ENCODE measurements at regions not wholly inside any gene's neighbourhood (a gene's known extent, or its start where the extent isn't known, plus 50 kb on each side); places are given as distances from the start of the nearest gene placed in this dataset.
"Not testable (repeated sequence)": the region's sequence is repeated elsewhere in the genome, so short reads cannot be mapped to it uniquely, and the experiment has no call there.

DNA sequence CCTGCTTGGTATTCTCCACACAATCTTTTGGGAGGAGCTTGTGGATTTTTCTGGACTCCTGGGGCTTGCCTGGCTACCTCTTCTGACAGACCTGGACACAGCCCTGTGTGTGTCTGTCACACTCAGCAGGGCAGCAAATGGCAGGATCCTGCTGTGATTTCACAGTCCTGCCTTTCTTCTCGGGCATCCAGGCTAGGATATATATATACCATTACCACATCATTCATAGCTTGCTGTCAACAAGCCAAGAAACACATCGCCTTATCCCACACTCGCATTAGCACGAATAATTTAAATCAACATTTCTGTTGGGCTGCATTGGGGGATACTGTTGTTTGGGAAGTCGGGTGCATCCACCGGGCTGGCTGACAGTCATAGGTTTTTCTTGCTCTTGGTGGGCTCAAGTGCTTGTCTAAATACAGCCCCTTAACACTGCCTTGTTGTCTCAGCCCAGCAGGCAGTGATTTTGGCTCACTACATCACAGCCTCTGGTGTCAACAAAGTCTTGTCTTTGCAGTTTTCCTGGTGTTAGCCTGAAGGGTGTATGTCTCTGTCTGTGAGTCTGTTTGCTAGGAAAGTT is 154.9 kb upstream of the FERMT1 start:
- H3K9me3 ChIP-seq (ENCODE audit: control insufficient read depth, insufficient read depth, low read depth, low read length), result peaks cover 13% of the 10 kb centered on the region; the same call in 1 of the 2 replicates
- ATAC-seq, result no peak
- H3K36me3 ChIP-seq (ENCODE audit: control insufficient read depth, insufficient read depth, low read length), result no peaks in the 10 kb centered on the region
- BruUV-seq (replicated peaks), result no TSS peak
- in situ Hi-C loops (cut with HindIII; ENCODE audit: low pct_unique_long_range_greater_than_20kb, low sequenced_read_pairs), result no loop called here
- H3K27me3 ChIP-seq (ENCODE audit: control insufficient read depth, insufficient read depth, low read length), result no peaks in the 10 kb centered on the region
- CTCF ChIA-PET, result no interaction called here
- no peak overlapping the region for H3K27ac ChIP-seq (ENCODE audit: low read length)
- TF ChIP-seq POLR2AphosphoS5 (IDR thresholded peaks at IDR 0.05; ENCODE audit: low read depth, low read length) (no peak), TCF7L2 (IDR thresholded peaks at IDR 0.05; ENCODE audit: low read depth, low read length) (no peak), SIN3A (IDR thresholded peaks at IDR 0.05; ENCODE audit: borderline replicate concordance, insufficient read depth, low read depth, low read length) (no peak)
- TF ChIP-seq, protein P1, sequence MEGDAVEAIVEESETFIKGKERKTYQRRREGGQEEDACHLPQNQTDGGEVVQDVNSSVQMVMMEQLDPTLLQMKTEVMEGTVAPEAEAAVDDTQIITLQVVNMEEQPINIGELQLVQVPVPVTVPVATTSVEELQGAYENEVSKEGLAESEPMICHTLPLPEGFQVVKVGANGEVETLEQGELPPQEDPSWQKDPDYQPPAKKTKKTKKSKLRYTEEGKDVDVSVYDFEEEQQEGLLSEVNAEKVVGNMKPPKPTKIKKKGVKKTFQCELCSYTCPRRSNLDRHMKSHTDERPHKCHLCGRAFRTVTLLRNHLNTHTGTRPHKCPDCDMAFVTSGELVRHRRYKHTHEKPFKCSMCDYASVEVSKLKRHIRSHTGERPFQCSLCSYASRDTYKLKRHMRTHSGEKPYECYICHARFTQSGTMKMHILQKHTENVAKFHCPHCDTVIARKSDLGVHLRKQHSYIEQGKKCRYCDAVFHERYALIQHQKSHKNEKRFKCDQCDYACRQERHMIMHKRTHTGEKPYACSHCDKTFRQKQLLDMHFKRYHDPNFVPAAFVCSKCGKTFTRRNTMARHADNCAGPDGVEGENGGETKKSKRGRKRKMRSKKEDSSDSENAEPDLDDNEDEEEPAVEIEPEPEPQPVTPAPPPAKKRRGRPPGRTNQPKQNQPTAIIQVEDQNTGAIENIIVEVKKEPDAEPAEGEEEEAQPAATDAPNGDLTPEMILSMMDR (IDR thresholded peaks at IDR 0.05), result no peak
- TF ChIP-seq, protein P2, sequence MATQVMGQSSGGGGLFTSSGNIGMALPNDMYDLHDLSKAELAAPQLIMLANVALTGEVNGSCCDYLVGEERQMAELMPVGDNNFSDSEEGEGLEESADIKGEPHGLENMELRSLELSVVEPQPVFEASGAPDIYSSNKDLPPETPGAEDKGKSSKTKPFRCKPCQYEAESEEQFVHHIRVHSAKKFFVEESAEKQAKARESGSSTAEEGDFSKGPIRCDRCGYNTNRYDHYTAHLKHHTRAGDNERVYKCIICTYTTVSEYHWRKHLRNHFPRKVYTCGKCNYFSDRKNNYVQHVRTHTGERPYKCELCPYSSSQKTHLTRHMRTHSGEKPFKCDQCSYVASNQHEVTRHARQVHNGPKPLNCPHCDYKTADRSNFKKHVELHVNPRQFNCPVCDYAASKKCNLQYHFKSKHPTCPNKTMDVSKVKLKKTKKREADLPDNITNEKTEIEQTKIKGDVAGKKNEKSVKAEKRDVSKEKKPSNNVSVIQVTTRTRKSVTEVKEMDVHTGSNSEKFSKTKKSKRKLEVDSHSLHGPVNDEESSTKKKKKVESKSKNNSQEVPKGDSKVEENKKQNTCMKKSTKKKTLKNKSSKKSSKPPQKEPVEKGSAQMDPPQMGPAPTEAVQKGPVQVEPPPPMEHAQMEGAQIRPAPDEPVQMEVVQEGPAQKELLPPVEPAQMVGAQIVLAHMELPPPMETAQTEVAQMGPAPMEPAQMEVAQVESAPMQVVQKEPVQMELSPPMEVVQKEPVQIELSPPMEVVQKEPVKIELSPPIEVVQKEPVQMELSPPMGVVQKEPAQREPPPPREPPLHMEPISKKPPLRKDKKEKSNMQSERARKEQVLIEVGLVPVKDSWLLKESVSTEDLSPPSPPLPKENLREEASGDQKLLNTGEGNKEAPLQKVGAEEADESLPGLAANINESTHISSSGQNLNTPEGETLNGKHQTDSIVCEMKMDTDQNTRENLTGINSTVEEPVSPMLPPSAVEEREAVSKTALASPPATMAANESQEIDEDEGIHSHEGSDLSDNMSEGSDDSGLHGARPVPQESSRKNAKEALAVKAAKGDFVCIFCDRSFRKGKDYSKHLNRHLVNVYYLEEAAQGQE (IDR thresholded peaks at IDR 0.05; ENCODE audit: insufficient read depth in 1 of 2, low read depth in 2 of 2, low read length in 1 of 2), result no peak
- intact Hi-C loops (cut with micrococcal nuclease; ENCODE audit: unreplicated experiment), result no loop called here
- no peak for DNase-seq (ENCODE audit: low read depth, low spot score)
- POLR2A ChIA-PET, result no interaction called here
- no peak overlapping the region for H3K4me3 ChIP-seq (ENCODE audit: low read depth in 2 of 2, low read length in 2 of 2)
- H3K4me1 ChIP-seq (ENCODE audit: control insufficient read depth, insufficient read depth, low read length), result no peaks in the 10 kb centered on the region

DNA sequence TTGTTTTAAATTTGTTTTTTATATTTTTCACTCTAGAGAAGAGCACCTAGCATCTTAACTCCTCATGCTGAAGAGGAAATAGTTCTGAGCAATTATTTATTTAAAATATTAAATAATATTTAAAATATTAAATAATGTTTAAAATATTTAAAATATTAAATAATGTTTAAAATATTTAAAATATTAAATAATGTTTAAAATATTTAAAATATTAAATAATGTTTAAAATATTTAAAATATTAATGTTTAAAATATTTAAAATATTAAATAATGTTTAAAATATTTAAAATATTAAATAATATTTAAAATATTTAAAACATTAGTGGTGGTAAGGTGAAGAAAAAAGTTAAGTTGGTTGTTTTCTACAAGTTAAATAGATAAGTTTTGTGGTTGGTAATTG is 147.6 kb upstream of the FERMT1 start:
- H3K27me3 ChIP-seq (ENCODE audit: control insufficient read depth, insufficient read depth, low read length); CTCF ChIA-PET; in situ Hi-C loops (cut with HindIII; ENCODE audit: low pct_unique_long_range_greater_than_20kb, low sequenced_read_pairs): not testable (repeated sequence)

DNA sequence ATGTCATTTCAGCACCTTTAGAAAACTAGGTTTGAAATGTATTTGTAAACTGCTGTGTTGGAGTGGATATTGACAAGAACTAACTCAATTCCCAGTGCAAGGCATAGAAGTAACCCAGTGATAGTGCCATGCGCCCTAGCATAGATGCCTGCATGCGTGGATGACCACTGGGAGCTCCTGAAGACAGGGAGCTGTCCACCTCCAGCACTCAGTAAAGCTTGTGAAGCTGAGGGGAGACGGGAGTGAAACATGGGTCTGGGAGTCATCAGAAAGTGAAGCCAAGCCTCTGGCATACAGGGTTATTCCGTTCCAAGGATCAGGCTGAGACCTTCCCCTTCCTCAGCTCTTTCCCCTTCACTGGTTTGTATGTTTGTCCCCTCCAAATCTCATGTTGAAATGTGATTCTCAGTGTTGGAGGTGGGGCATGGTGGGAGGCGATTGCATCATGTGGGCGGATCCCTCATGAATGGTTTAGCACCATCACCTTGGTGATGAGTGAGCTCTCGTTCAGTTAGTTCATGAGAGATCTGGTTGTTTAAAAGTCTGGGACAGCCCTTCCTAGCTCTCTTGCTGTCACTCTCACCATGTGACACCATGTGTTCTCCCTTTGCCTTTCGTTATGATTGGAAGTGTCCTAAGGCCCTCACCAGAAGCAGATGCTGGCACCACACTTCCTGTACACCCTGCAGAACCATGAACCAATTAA is 146.5 kb upstream of the FERMT1 start:
- ChIA-PET POLR2A (no interaction called here), CTCF (no interaction called here)
- BruUV-seq (replicated peaks), result no TSS peak
- TF ChIP-seq SIN3A (IDR thresholded peaks at IDR 0.05; ENCODE audit: borderline replicate concordance, insufficient read depth, low read depth, low read length), result no peak
- TF ChIP-seq, protein P2 (IDR thresholded peaks at IDR 0.05; ENCODE audit: insufficient read depth in 1 of 2, low read depth in 2 of 2, low read length in 1 of 2), result peak in 1 of 2 experiments; percentile 30; a peak in 1 of 4 replicates
- Histone ChIP-seq H3K36me3 (ENCODE audit: control insufficient read depth, insufficient read depth, low read length) (no peaks in the 10 kb centered on the region), H3K27ac (ENCODE audit: low read length) (no peak overlapping the region), H3K27me3 (ENCODE audit: control insufficient read depth, insufficient read depth, low read length) (no peaks in the 10 kb centered on the region), H3K4me3 (ENCODE audit: low read depth in 2 of 2, low read length in 2 of 2) (no peak overlapping the region), H3K4me1 (ENCODE audit: control insufficient read depth, insufficient read depth, low read length) (no peaks in the 10 kb centered on the region), H3K9me3 (ENCODE audit: control insufficient read depth, insufficient read depth, low read depth, low read length) (no peaks in the 10 kb centered on the region)
- ATAC-seq (no peak; the same call in 1 of the 2 replicates), DNase-seq (ENCODE audit: low read depth, low spot score) (no peak)
- intact Hi-C loops (cut with micrococcal nuclease; ENCODE audit: unreplicated experiment) (no loop called here), in situ Hi-C loops (cut with HindIII; ENCODE audit: low pct_unique_long_range_greater_than_20kb, low sequenced_read_pairs) (no loop called here)

More for the DNA sequence above, 147.6 kb upstream of the FERMT1 start:
- ATAC-seq; intact Hi-C loops (cut with micrococcal nuclease; ENCODE audit: unreplicated experiment); H3K9me3 ChIP-seq (ENCODE audit: control insufficient read depth, insufficient read depth, low read depth, low read length); H3K4me1 ChIP-seq (ENCODE audit: control insufficient read depth, insufficient read depth, low read length); H3K4me3 ChIP-seq (ENCODE audit: low read depth in 2 of 2, low read length in 2 of 2); BruUV-seq (replicated peaks); H3K36me3 ChIP-seq (ENCODE audit: control insufficient read depth, insufficient read depth, low read length); POLR2A ChIA-PET; H3K27ac ChIP-seq (ENCODE audit: low read length); DNase-seq (ENCODE audit: low read depth, low spot score): not testable (repeated sequence)
